ENCODE measurements at regions not wholly inside any gene's neighbourhood (a gene's known extent, or its start where the extent isn't known, plus 50 kb on each side); places are given as distances from the start of the nearest gene placed in this dataset.

DNA sequence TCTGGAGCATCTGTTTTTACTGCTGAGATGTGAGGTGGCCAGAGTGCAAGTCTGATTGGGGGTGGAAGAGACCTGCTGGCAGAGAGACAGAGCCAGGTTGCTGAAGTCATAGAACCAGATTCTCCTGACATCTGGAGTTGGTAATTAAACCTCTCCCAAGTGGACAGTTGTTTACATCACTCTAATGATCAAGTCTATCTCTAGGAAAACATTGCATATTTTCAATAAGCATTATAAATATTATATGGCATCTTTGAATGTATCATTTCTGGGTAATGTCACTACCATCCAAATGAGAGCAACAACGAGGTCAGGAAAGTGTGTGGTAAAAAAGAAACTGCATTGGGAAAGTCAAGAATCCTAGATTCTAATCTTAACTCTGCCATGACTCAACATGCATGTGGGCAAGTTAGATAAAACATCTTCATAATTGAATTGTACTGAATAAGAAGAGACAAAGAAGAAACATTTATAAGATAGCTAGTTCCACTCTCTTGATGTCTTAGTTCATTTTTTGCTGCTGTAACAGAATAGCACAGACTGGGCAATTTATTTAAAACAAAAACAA is 351.2 kb upstream of the API5 start:
- TF ChIP-seq, protein P1, sequence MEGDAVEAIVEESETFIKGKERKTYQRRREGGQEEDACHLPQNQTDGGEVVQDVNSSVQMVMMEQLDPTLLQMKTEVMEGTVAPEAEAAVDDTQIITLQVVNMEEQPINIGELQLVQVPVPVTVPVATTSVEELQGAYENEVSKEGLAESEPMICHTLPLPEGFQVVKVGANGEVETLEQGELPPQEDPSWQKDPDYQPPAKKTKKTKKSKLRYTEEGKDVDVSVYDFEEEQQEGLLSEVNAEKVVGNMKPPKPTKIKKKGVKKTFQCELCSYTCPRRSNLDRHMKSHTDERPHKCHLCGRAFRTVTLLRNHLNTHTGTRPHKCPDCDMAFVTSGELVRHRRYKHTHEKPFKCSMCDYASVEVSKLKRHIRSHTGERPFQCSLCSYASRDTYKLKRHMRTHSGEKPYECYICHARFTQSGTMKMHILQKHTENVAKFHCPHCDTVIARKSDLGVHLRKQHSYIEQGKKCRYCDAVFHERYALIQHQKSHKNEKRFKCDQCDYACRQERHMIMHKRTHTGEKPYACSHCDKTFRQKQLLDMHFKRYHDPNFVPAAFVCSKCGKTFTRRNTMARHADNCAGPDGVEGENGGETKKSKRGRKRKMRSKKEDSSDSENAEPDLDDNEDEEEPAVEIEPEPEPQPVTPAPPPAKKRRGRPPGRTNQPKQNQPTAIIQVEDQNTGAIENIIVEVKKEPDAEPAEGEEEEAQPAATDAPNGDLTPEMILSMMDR (IDR thresholded peaks at IDR 0.05; ENCODE audit: extremely low read depth in 1 of 2, insufficient read depth in 1 of 2, low read depth in 1 of 2, low read length in 2 of 2): no peak
- TF ChIP-seq POLR2AphosphoS5 (IDR thresholded peaks at IDR 0.05; ENCODE audit: insufficient read depth, low read depth, low read length) (no peak), POLR2A (IDR thresholded peaks at IDR 0.05; ENCODE audit: low read depth, low read length) (no peak), JUN (IDR thresholded peaks at IDR 0.05; ENCODE audit: borderline replicate concordance, insufficient read depth, insufficient read length, low read depth) (no peak)

Data from endothelial cell of umbilical vein (primary cell).